Parathyroid adenoma (tissue), 2 donors: ENCODE measurements at regions not wholly inside any gene's neighbourhood (a gene's known extent, or its start where the extent isn't known, plus 50 kb on each side); places are given as distances from the start of the nearest gene placed in this dataset.

Source experiments
- H2AFZ ChIP-seq: fragments of 300-600 bp; sonication (generic); one replicate; pipeline ENCODE4 v1.7.0; 2017; ENCODE audit warnings: antibody characterized with exemption, mild to moderate bottlenecking
- H3K27ac ChIP-seq: fragments of 300-600 bp; sonication (generic); one replicate; pipeline ENCODE4 v1.7.0; 2017
- H3K27me3 ChIP-seq: fragments of 300-600 bp; sonication (generic); one replicate; pipeline ENCODE4 v1.7.0; 2017; ENCODE audit warnings: low read length; ENCODE audit not compliant: control insufficient read depth, insufficient read depth
- H3K36me3 ChIP-seq: fragments of 300-600 bp; sonication (generic); one replicate; pipeline ENCODE4 v1.7.0; 2017; ENCODE audit warnings: low read length; ENCODE audit not compliant: control insufficient read depth, insufficient read depth
- H3K4me1 ChIP-seq: fragments of 300-600 bp; sonication (generic); one replicate; pipeline ENCODE4 v1.7.0; 2017; ENCODE audit warnings: control low read depth
- H3K4me2 ChIP-seq: fragments of 300-600 bp; sonication (generic); one replicate; pipeline ENCODE4 v1.7.0; 2017; ENCODE audit warnings: low read length
- H3K4me3 ChIP-seq: fragments of 300-600 bp; sonication (generic); one replicate; pipeline ENCODE4 v1.7.0; 2017; ENCODE audit warnings: low read depth, low read length
- H3K79me2 ChIP-seq: fragments of 300-600 bp; sonication (generic); one replicate; pipeline ENCODE4 v1.7.0; 2017; ENCODE audit warnings: control low read depth
- H3K9ac ChIP-seq: fragments of 300-600 bp; sonication (generic); one replicate; pipeline ENCODE4 v1.7.0; 2017; ENCODE audit warnings: mild to moderate bottlenecking
- H3K9me3 ChIP-seq: fragments of 300-600 bp; sonication (generic); one replicate; pipeline ENCODE4 v1.7.0; 2017; ENCODE audit warnings: low read length; ENCODE audit not compliant: control insufficient read depth
- CTCF ChIP-seq: fragments of 300-600 bp; sonication (generic); IDR thresholded peaks from one replicate; pipeline ENCODE4 v1.7.0; 2017; ENCODE audit warnings: antibody characterized with exemption, mild to moderate bottlenecking
- donor health status: primary hyperparathyroidism.

DNA sequence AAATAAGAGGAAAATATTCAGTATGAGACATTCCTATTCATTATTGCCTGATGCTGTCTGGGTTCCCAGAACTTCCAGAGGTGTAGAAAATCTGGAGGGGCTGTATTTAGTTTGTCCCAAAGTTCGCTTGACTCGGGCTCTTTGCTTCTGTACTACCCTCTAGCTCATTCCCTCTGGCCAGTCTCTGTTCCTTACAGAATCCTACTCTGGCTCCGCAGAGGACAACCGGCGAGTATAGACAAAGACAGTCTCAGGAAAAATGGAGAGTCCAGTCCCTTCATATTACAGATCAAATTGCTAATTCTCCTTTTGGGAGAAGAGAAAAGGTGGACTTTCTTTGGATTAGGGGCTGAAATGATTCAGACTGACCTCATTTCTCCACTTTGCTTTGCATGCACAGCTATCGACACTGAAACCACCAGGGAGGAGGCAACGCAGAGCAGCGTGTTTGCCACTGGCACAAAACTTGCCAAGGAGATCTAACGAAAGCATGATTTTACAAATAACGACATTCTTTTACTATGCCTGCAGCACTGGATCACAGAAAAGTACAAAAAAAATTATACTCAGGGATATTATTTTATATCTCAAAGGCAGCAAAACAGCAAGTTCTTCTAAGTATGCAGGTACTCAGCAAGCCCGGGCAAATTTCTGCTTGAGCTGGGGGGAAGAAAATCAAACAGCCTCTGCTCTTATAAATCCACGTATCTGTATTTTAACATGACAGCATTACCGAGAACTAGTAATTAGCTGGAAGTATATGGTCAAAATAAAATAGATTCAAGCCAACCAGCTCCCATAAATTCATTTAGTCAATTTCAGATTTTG, 279.7 kb downstream of the NPR3 start:
- no peaks in the 10 kb centered on the region for H3K27me3 ChIP-seq
- no peak overlapping the region for H3K4me2 ChIP-seq
- H3K36me3 ChIP-seq, result no peaks in the 10 kb centered on the region
- no peak overlapping the region for H3K27ac ChIP-seq
- H3K4me1 ChIP-seq, result no peaks in the 10 kb centered on the region
- no peak for TF ChIP-seq CTCF
- no peaks in the 10 kb centered on the region for H3K79me2 ChIP-seq
- no peak overlapping the region for H2AFZ ChIP-seq
- no peak overlapping the region for H3K9ac ChIP-seq
- H3K9me3 ChIP-seq, result no peaks in the 10 kb centered on the region
- no peak overlapping the region for H3K4me3 ChIP-seq

DNA sequence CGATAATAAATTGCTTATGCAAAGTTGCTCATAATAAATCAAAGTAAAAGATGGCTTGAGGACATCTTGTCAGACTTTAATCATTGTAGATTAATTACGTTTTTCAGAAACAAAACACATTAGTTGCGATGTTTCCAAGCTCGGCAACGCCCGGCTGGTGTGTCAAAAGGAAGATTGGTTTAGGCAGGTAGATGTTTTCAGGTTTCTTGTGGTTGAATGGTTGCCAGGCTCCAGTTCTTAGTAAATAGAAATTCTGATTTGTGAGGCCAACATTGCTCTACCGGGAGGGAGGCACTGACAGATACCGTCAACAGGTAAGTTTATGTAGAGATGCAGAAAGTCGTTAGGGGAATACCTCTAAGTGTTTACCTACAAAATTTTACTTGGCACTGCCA, 280.3 kb downstream of the NPR3 start:
- Histone ChIP-seq H3K4me1 (no peaks in the 10 kb centered on the region), H3K36me3 (no peaks in the 10 kb centered on the region), H3K27me3 (no peaks in the 10 kb centered on the region), H3K9me3 (no peaks in the 10 kb centered on the region), H2AFZ (no peak overlapping the region), H3K79me2 (no peaks in the 10 kb centered on the region), H3K4me3 (no peak overlapping the region), H3K27ac (no peak overlapping the region), H3K9ac (no peak overlapping the region), H3K4me2 (no peak overlapping the region)
- no peak for TF ChIP-seq CTCF

DNA sequence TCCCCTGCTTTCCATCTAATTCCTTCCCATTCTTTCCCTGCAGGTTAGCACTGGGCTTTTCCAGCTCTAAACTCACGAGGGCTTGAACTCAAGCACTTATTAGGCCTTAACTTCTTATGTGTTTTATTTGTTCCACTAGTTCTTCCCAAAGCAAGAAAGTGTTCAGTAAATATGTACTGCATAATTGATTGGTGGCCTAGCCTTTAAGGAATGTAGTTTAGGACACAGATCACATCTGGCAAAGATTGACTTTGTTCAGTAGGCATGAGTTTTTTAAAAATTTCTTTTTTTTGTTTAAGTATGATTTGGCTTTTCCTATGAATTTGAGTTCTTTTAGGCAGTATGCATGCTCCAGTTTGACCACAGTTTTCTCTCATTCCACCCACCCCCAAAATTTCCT, 285.2 kb downstream of the NPR3 start:
- no peaks in the 10 kb centered on the region for H3K9me3 ChIP-seq
- H3K27ac ChIP-seq, result no peak overlapping the region
- TF ChIP-seq CTCF, result no peak
- H3K4me2 ChIP-seq, result no peak overlapping the region
- no peaks in the 10 kb centered on the region for H3K4me1 ChIP-seq
- H3K4me3 ChIP-seq, result no peak overlapping the region
- no peaks in the 10 kb centered on the region for H3K79me2 ChIP-seq
- no peaks in the 10 kb centered on the region for H3K27me3 ChIP-seq
- no peak overlapping the region for H2AFZ ChIP-seq
- no peak overlapping the region for H3K9ac ChIP-seq
- H3K36me3 ChIP-seq, result no peaks in the 10 kb centered on the region

DNA sequence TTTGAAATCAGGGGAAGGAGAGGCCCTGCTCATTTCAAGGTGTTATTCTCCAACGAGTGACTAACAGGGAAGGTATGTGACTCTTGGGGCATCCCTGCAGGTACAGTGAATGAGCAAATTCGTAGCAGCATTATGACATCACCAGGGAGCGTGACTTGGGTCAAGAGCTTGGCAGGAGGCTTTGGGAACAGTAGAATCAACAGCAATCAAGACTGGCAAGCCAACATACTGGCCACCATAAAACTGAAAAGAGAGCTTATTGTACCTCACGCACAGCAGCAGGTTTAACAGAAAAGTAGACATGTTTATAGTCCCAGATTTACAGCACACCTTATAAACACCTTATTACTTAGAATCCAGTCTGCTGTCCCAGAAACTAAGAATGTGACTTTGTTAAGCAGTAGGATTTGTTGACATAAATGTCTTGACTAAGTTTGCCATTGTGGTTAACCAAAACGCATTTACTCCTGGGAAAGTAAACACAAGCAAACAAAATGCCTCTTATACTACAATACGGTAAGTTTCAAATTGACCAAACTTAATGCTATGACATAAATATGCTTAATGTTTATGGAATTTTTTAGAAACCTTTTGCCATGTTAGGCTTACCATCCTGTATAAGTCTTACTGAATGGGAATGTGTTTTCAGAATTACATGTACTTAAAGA, 297.8 kb downstream of the NPR3 start:
- Histone ChIP-seq H3K79me2 (no peaks in the 10 kb centered on the region), H3K36me3 (no peaks in the 10 kb centered on the region), H3K9ac (no peak overlapping the region), H3K27ac (no peak overlapping the region), H3K4me2 (no peak overlapping the region), H3K27me3 (no peaks in the 10 kb centered on the region), H3K9me3 (no peaks in the 10 kb centered on the region), H3K4me3 (no peak overlapping the region), H3K4me1 (no peaks in the 10 kb centered on the region), H2AFZ (no peak overlapping the region)
- no peak for TF ChIP-seq CTCF
